ENCODE measurements at regions not wholly inside any gene's neighbourhood (a gene's known extent, or its start where the extent isn't known, plus 50 kb on each side); places are given as distances from the start of the nearest gene placed in this dataset.

GRCh38 chr17:73972901-73973300, 230.6 kb upstream of the RPL38 start (continued):
- TF ChIP-seq BCL11A (IDR thresholded peaks at IDR 0.05; ENCODE audit: low read depth in 2 of 2, low read length in 2 of 2) (no peak), HDAC2 (IDR thresholded peaks at IDR 0.05; ENCODE audit: borderline replicate concordance in 1 of 2, low read depth in 2 of 2, low read length in 2 of 2) (no peak), ATF2 (IDR thresholded peaks at IDR 0.05; ENCODE audit: low read length) (no peak), YY1 (IDR thresholded peaks at IDR 0.05; ENCODE audit: low read depth, low read length) (no peak), CBX8 (IDR thresholded peaks at IDR 0.05; ENCODE audit: borderline replicate concordance, low read depth, low read length) (no peak), JUND (IDR thresholded peaks at IDR 0.05; ENCODE audit: low read length) (no peak), EGR1 (IDR thresholded peaks at IDR 0.05; ENCODE audit: borderline replicate concordance, low read depth, low read length) (no peak), CTBP2 (IDR thresholded peaks at IDR 0.05; ENCODE audit: borderline replicate concordance, insufficient read depth, insufficient read length, low read length) (no peak)
